ENCODE measurements at regions not wholly inside any gene's neighbourhood (a gene's known extent, or its start where the extent isn't known, plus 50 kb on each side); places are given as distances from the start of the nearest gene placed in this dataset.

DNA sequence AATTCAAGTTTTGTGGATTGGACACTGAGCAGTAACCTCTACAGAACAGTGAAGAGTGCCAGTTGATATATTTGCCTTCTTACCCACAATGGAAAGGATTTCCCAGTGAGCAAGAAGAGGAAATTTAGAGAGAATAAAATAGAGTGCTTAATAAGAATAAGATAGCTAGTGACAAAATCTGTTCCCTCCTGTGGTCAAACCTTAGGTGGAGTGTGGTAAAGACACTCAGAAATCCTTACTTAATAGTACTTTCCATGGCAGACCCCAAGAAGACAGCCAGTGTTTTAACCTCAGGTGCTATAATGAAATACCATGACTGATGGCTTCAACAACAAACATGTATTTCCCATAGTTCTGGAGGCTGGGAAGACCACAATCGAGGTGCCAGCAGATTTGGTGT is 108.4 kb upstream of the TNFAIP3 start:
- TF ChIP-seq, protein P1, sequence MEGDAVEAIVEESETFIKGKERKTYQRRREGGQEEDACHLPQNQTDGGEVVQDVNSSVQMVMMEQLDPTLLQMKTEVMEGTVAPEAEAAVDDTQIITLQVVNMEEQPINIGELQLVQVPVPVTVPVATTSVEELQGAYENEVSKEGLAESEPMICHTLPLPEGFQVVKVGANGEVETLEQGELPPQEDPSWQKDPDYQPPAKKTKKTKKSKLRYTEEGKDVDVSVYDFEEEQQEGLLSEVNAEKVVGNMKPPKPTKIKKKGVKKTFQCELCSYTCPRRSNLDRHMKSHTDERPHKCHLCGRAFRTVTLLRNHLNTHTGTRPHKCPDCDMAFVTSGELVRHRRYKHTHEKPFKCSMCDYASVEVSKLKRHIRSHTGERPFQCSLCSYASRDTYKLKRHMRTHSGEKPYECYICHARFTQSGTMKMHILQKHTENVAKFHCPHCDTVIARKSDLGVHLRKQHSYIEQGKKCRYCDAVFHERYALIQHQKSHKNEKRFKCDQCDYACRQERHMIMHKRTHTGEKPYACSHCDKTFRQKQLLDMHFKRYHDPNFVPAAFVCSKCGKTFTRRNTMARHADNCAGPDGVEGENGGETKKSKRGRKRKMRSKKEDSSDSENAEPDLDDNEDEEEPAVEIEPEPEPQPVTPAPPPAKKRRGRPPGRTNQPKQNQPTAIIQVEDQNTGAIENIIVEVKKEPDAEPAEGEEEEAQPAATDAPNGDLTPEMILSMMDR (IDR thresholded peaks at IDR 0.05), result no peak
- no peak for TF ChIP-seq POLR2A (IDR thresholded peaks at IDR 0.05)

Measured in heart left ventricle (tissue), 13 donors.